SK-N-SH (cell line): ENCODE measurements at regions not wholly inside any gene's neighbourhood (a gene's known extent, or its start where the extent isn't known, plus 50 kb on each side); places are given as distances from the start of the nearest gene placed in this dataset.

Source experiments
- CTCF ChIA-PET: fragments of 300-600, 350-600 bp; formaldehyde crosslinking; extraction: SDS; loops from one replicate; lab custom pipeline; 2021; lab: Yijun Ruan, JAX
- POLR2A ChIA-PET: fragments of 350-600 bp; sonication (Branson Sonifier 250); formaldehyde crosslinking; extraction: SDS; loops from one replicate; lab custom pipeline; 2020; ENCODE audit warnings: antibody characterized with exemption, inconsistent platforms; lab: Yijun Ruan, JAX
- DNase-seq: peaks from one replicate; pipeline ENCODE4 v3.0.0; 2012
- H2AFZ ChIP-seq: fragments of 200-600 bp; sonication (generic); 2 replicates; pipeline ENCODE4 v1.8.1; 2016; ENCODE audit warnings: antibody characterized with exemption, mild to moderate bottlenecking, low read depth
- H3F3A ChIP-seq: fragments of 200-600 bp; sonication (generic); replicated peaks from 2 replicates; pipeline ENCODE3; 2016; ENCODE audit warnings: antibody characterized with exemption, mild to moderate bottlenecking; ENCODE audit not compliant: insufficient read depth
- H3K27ac ChIP-seq, 2 experiments: fragments of 200-500 bp in 1 of 2; fragments of 200-600 bp in 1 of 2; sonication (Bioruptor generic) in 1 of 2; sonication (generic), shearing (Covaris generic) in 1 of 2; 2 replicates each; pipeline versions ENCODE4 v1.5.1 to v1.6.1; 2014 to 2016; ENCODE audit warnings: low read depth in 2 of 2, inconsistent platforms in 1 of 2, low read length in 1 of 2, mild to moderate bottlenecking in 1 of 2, mixed read lengths in 1 of 2
- H3K27me3 ChIP-seq: fragments of 200-600 bp; sonication (generic), shearing (Covaris generic); 2 replicates; pipeline ENCODE4 v1.6.1; 2016; ENCODE audit warnings: mixed run types; ENCODE audit not compliant: insufficient read depth
- H3K36me3 ChIP-seq, 2 experiments: fragments of 200-500 bp in 1 of 2; fragments of 200-600 bp in 1 of 2; sonication (Bioruptor generic) in 1 of 2; sonication (generic) in 1 of 2; replicated peaks in 1 of 2; 2 replicates each; pipeline versions ENCODE3 to v1.5.1; 2014 to 2016; ENCODE audit warnings: low read length in 1 of 2, mild to moderate bottlenecking in 1 of 2; ENCODE audit not compliant: insufficient read depth in 2 of 2, control insufficient read depth in 1 of 2
- H3K4me1 ChIP-seq, 2 experiments: fragments of 200-500 bp in 1 of 2; fragments of 200-600 bp in 1 of 2; sonication (Bioruptor generic) in 1 of 2; sonication (generic), shearing (Covaris generic) in 1 of 2; 2 replicates each; pipeline versions ENCODE4 v1.5.1 to v1.6.1; 2014 to 2016; ENCODE audit warnings: low read depth in 1 of 2, low read length in 1 of 2, mixed run types in 1 of 2; ENCODE audit not compliant: insufficient read depth in 2 of 2, control insufficient read depth in 1 of 2
- H3K4me2 ChIP-seq: fragments of 200-600 bp; sonication (generic), shearing (Covaris generic); 2 replicates; pipeline ENCODE4 v1.6.1; 2017; ENCODE audit warnings: mixed run types
- H3K4me3 ChIP-seq, 2 experiments: fragments of 200-500 bp in 1 of 2; fragments of 200-600 bp in 1 of 2; sonication (Bioruptor generic) in 1 of 2; sonication (generic), shearing (Covaris generic) in 1 of 2; 2 replicates each; pipeline versions ENCODE4 v1.5.1 to v1.8.1; 2014 to 2016; ENCODE audit warnings: low read depth in 2 of 2, inconsistent platforms in 1 of 2, low read length in 1 of 2, mild to moderate bottlenecking in 1 of 2, mixed read lengths in 1 of 2, moderate library complexity in 1 of 2
- H3K79me2 ChIP-seq: fragments of 200-600 bp; sonication (generic); 2 replicates; pipeline ENCODE4 v1.8.1; 2017; ENCODE audit warnings: mild to moderate bottlenecking; ENCODE audit not compliant: insufficient read depth
- H3K9ac ChIP-seq: fragments of 200-600 bp; sonication (generic); 2 replicates; pipeline ENCODE4 v1.6.1; 2017; ENCODE audit warnings: mixed run types
- H3K9me2 ChIP-seq: fragments of 200-600 bp; sonication (generic); 2 replicates; pipeline ENCODE4 v1.6.1; 2017; ENCODE audit warnings: mixed run types
- H3K9me3 ChIP-seq: fragments of 200-600 bp; sonication (generic); 2 replicates; pipeline ENCODE4 v1.6.1; 2017; ENCODE audit warnings: mixed run types, mild to moderate bottlenecking, moderate library complexity
- H4K20me1 ChIP-seq: fragments of 200-600 bp; sonication (generic); 2 replicates; pipeline ENCODE4 v1.6.1; 2017; ENCODE audit warnings: mild to moderate bottlenecking, mixed run types; ENCODE audit not compliant: insufficient read depth
- ELF1 ChIP-seq: IDR thresholded peaks from 2 replicates; pipeline ENCODE4 v1.4.0; 2012
- FOSL2 ChIP-seq: IDR thresholded peaks from 2 replicates; pipeline ENCODE4 v1.4.0; 2012; ENCODE audit warnings: low read depth, mild to moderate bottlenecking, moderate library complexity, borderline replicate concordance
- FOXJ3 ChIP-seq: sonication (generic); formaldehyde crosslinking; IDR thresholded peaks from 2 replicates; pipeline ENCODE4 v1.5.1; 2020; ENCODE audit warnings: mild to moderate bottlenecking, missing genetic modification reagents
- FOXM1 ChIP-seq: IDR thresholded peaks from 2 replicates; pipeline ENCODE4 v1.4.0; 2012; ENCODE audit warnings: low read depth, mild to moderate bottlenecking
- JUND ChIP-seq: IDR thresholded peaks from 2 replicates; pipeline ENCODE4 v1.4.0; 2012
- MAX ChIP-seq: IDR thresholded peaks from 2 replicates; pipeline ENCODE4 v1.4.0; 2012; ENCODE audit warnings: low read depth
- MEF2A ChIP-seq: IDR thresholded peaks from 2 replicates; pipeline ENCODE4 v1.4.0; 2012; ENCODE audit warnings: low read depth, borderline replicate concordance
- MXI1 ChIP-seq: IDR thresholded peaks from 2 replicates; pipeline ENCODE4 v1.6.1; 2012; ENCODE audit warnings: mild to moderate bottlenecking, low read depth, low read length, improper control_type of control experiment
- NRF1 ChIP-seq: IDR thresholded peaks from 2 replicates; pipeline ENCODE4 v1.6.1; 2012; ENCODE audit warnings: low read depth, mild to moderate bottlenecking, low read length
- POLR2AphosphoS5 ChIP-seq: IDR thresholded peaks from 2 replicates; pipeline ENCODE4 v1.6.1; 2012; ENCODE audit warnings: low read depth, low read length
- RAD21 ChIP-seq: IDR thresholded peaks from 2 replicates; pipeline ENCODE4 v1.6.1; 2012; ENCODE audit warnings: mild to moderate bottlenecking, low read length
- RXRA ChIP-seq: IDR thresholded peaks from 2 replicates; pipeline ENCODE4 v1.4.0; 2012; ENCODE audit warnings: low read depth, mild to moderate bottlenecking, borderline replicate concordance
- SMC3 ChIP-seq: IDR thresholded peaks from 2 replicates; pipeline ENCODE4 v1.6.1; 2012; ENCODE audit warnings: low read depth, low read length, improper control_type of control experiment
- TAF1 ChIP-seq: IDR thresholded peaks from 2 replicates; pipeline ENCODE4 v1.6.1; 2012; ENCODE audit warnings: low read depth, mild to moderate bottlenecking, low read length, moderate library complexity, borderline replicate concordance
- TCF12 ChIP-seq: IDR thresholded peaks from 2 replicates; pipeline ENCODE4 v1.4.0; 2012
- USF1 ChIP-seq: IDR thresholded peaks from 2 replicates; pipeline ENCODE4 v1.4.0; 2012; ENCODE audit warnings: low read depth, borderline replicate concordance
- USF2 ChIP-seq: fragments of 150-350 bp; IDR thresholded peaks from 2 replicates; pipeline ENCODE4 v1.6.1; 2017; ENCODE audit warnings: antibody characterized with exemption, low read length, low read depth, borderline replicate concordance
- YY1 ChIP-seq: IDR thresholded peaks from 2 replicates; pipeline ENCODE4 v1.4.0; 2012; ENCODE audit warnings: low read depth, mild to moderate bottlenecking
- ZBTB33 ChIP-seq: IDR thresholded peaks from 2 replicates; pipeline ENCODE4 v1.4.0; 2012; ENCODE audit warnings: low read depth, borderline replicate concordance
- WGBS: methylation state at CpG from one replicate; pipeline ENCODE4 v1.1.6; 2017; ENCODE audit warnings: low lambda C conversion rate; 5-methylcytosine and 5-hydroxymethylcytosine counted together
- TF ChIP-seq, protein P1 (sequence below): IDR thresholded peaks from 2 replicates; pipeline ENCODE4; 2012
- TF ChIP-seq, protein P2 (sequence below): fragments of 150-350 bp; IDR thresholded peaks from 2 replicates; pipeline ENCODE4 v1.6.1; 2016; ENCODE audit warnings: mild to moderate bottlenecking, low read depth, low read length

DNA sequence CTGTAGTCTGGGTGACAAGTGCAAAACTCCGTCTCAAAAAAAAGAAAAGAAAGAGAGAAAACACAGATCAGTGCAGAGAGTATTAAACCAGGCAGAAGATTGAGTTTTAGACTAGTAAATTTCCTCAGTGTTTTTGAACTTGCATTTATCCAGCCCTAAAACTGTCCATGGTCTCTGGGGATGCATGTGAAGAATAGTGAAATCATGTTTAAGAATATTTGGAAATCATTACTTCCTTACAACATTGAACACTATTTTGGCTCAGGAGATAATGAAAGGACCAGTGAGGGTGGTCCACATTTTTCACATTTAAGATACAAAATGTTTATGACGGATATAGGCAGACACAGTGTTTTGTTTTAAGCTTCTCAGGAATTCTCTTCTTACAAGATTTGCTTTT lies 195.8 kb upstream of the RASGEF1B start:
- Histone ChIP-seq H3K27ac (no peak overlapping the region), H3K9me2 (no peaks in the 10 kb centered on the region), H3K79me2 (no peaks in the 10 kb centered on the region), H3K9ac (no peak overlapping the region), H3K9me3 (no peaks in the 10 kb centered on the region), H2AFZ (no peak overlapping the region), H4K20me1 (no peaks in the 10 kb centered on the region), H3K4me1 (no peaks in the 10 kb centered on the region), H3K4me3 (no peak overlapping the region), H3K36me3 (no peaks in the 10 kb centered on the region), H3K27me3 (no peaks in the 10 kb centered on the region), H3K4me2 (no peak overlapping the region), H3F3A (no peaks in the 10 kb centered on the region)
- ChIA-PET CTCF (no interaction called here), POLR2A (no interaction called here)
- 8% methylated on average over 2 of the region's 2 CpGs for WGBS
- DNase-seq = no peak
- TF ChIP-seq RXRA = no peak
- no peak for TF ChIP-seq POLR2AphosphoS5
- TF ChIP-seq FOSL2 = no peak
- no peak for TF ChIP-seq TAF1
- TF ChIP-seq, protein P1, sequence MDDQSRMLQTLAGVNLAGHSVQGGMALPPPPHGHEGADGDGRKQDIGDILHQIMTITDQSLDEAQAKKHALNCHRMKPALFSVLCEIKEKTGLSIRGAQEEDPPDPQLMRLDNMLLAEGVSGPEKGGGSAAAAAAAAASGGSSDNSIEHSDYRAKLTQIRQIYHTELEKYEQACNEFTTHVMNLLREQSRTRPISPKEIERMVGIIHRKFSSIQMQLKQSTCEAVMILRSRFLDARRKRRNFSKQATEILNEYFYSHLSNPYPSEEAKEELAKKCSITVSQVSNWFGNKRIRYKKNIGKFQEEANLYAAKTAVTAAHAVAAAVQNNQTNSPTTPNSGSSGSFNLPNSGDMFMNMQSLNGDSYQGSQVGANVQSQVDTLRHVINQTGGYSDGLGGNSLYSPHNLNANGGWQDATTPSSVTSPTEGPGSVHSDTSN = no peak
- no peak for TF ChIP-seq NRF1
- no peak for TF ChIP-seq TCF12
- no peak for TF ChIP-seq FOXJ3 (CRISPR knock-in tag)
- TF ChIP-seq YY1 = no peak
- no peak for TF ChIP-seq ZBTB33
- no peak for TF ChIP-seq MXI1
- TF ChIP-seq MEF2A = no peak
- TF ChIP-seq JUND = no peak
- no peak for TF ChIP-seq MAX
- TF ChIP-seq, protein P2, sequence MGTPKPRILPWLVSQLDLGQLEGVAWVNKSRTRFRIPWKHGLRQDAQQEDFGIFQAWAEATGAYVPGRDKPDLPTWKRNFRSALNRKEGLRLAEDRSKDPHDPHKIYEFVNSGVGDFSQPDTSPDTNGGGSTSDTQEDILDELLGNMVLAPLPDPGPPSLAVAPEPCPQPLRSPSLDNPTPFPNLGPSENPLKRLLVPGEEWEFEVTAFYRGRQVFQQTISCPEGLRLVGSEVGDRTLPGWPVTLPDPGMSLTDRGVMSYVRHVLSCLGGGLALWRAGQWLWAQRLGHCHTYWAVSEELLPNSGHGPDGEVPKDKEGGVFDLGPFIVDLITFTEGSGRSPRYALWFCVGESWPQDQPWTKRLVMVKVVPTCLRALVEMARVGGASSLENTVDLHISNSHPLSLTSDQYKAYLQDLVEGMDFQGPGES = no peak
- no peak for TF ChIP-seq ELF1
- TF ChIP-seq FOXM1 = no peak

- Histone ChIP-seq H3K4me2 (no peak overlapping the region), H3K79me2 (no peaks in the 10 kb centered on the region), H3K4me3 (no peak overlapping the region), H3K27ac (no peak overlapping the region), H3K9ac (no peak overlapping the region), H4K20me1 (no peaks in the 10 kb centered on the region), H3K9me3 (no peaks in the 10 kb centered on the region), H3K9me2 (no peaks in the 10 kb centered on the region), H3K36me3 (no peaks in the 10 kb centered on the region), H2AFZ (no peak overlapping the region), H3K4me1 (no peaks in the 10 kb centered on the region), H3F3A (no peaks in the 10 kb centered on the region), H3K27me3 (no peaks in the 10 kb centered on the region)
- ChIA-PET POLR2A (no interaction called here), CTCF (no interaction called here)
- TF ChIP-seq USF1 (no peak), NRF1 (no peak), USF2 (no peak), RAD21 (no peak), FOXM1 (no peak), SMC3 (no peak), ZBTB33 (no peak), FOSL2 (no peak)
- no peak for DNase-seq
These were observed 194.8 kb upstream of the RASGEF1B start for GRCh38 chr4:81666491-81666890.
